CD8-positive, alpha-beta memory T cell (primary cell): ENCODE measurements at regions not wholly inside any gene's neighbourhood (a gene's known extent, or its start where the extent isn't known, plus 50 kb on each side); places are given as distances from the start of the nearest gene placed in this dataset.
A peak's percentile ranks its signal among the peaks of the same experiment; 100 is the strongest.

Experiments used
- CTCF ChIA-PET: fragments of 350-600 bp; sonication (Branson Sonifier 250); formaldehyde crosslinking; loops from one replicate; lab custom pipeline; 2021; ENCODE audit warnings: antibody characterized with exemption; lab: Charles Lee
- POLR2A ChIA-PET: fragments of 350-600 bp; sonication (Branson Sonifier 250); formaldehyde crosslinking; loops from one replicate; lab custom pipeline; 2021; ENCODE audit warnings: antibody characterized with exemption; lab: Charles Lee
- DNase-seq, 5 donors: peaks; one replicate each; pipeline versions ENCODE4 v3.0.0 to v3.0.0-alpha.2; 2020 to 2022; ENCODE audit warnings: mixed read lengths in 1 of 5
- H3K27ac ChIP-seq: one replicate; pipeline ENCODE4 v1.7.0; 2013; ENCODE audit warnings: low read depth, mild to moderate bottlenecking, low read length, moderate library complexity
- H3K27me3 ChIP-seq: 2 replicates; pipeline ENCODE4 v1.7.0; 2013; ENCODE audit warnings: low read length, mild to moderate bottlenecking; ENCODE audit not compliant: insufficient read depth, poor library complexity, severe bottlenecking
- H3K36me3 ChIP-seq: 2 replicates; pipeline ENCODE4 v1.7.0; 2013; ENCODE audit warnings: mild to moderate bottlenecking, low read length, moderate library complexity; ENCODE audit not compliant: insufficient read depth
- H3K4me1 ChIP-seq: 2 replicates; pipeline ENCODE4 v1.7.0; 2013; ENCODE audit warnings: mild to moderate bottlenecking, low read length, moderate library complexity; ENCODE audit not compliant: insufficient read depth
- H3K4me3 ChIP-seq: 2 replicates; pipeline ENCODE4 v1.7.0; 2013; ENCODE audit warnings: mild to moderate bottlenecking, low read length
- H3K9me3 ChIP-seq: 2 replicates; pipeline ENCODE4 v1.7.0; 2013; ENCODE audit warnings: mild to moderate bottlenecking, low read length
- H3K27ac Mint-ChIP-seq, 8 donors: one replicate each; pipeline ENCODE4 v1.8.0; 2020 to 2021; ENCODE audit warnings: mixed read lengths in 8 of 8, mild to moderate bottlenecking in 6 of 8, inconsistent platforms in 3 of 8, moderate library complexity in 3 of 8
- H3K27me3 Mint-ChIP-seq, 2 donors: one replicate each; pipeline ENCODE4 v1.8.0; 2020 to 2021; ENCODE audit warnings: mixed read lengths in 2 of 2, mild to moderate bottlenecking in 1 of 2, moderate library complexity in 1 of 2
- H3K36me3 Mint-ChIP-seq, 3 donors: one replicate each; pipeline ENCODE4 v1.8.0; 2020 to 2021; ENCODE audit warnings: mixed read lengths in 3 of 3, inconsistent platforms in 1 of 3, mild to moderate bottlenecking in 1 of 3
- H3K4me1 Mint-ChIP-seq, 3 donors: one replicate each; pipeline ENCODE4 v1.8.0; 2020 to 2021; ENCODE audit warnings: mixed read lengths in 3 of 3, inconsistent platforms in 1 of 3, mild to moderate bottlenecking in 1 of 3
- H3K4me3 Mint-ChIP-seq, 7 donors: one replicate each; pipeline ENCODE4 v1.8.0; 2020 to 2021; ENCODE audit warnings: mixed read lengths in 7 of 7, mild to moderate bottlenecking in 6 of 7, moderate library complexity in 4 of 7, inconsistent platforms in 2 of 7
- H3K9me3 Mint-ChIP-seq, 5 donors: one replicate each; pipeline ENCODE4 v1.8.0; 2020 to 2022; ENCODE audit warnings: mixed read lengths in 5 of 5, mild to moderate bottlenecking in 3 of 5, moderate library complexity in 2 of 5, inconsistent platforms in 1 of 5

DNA sequence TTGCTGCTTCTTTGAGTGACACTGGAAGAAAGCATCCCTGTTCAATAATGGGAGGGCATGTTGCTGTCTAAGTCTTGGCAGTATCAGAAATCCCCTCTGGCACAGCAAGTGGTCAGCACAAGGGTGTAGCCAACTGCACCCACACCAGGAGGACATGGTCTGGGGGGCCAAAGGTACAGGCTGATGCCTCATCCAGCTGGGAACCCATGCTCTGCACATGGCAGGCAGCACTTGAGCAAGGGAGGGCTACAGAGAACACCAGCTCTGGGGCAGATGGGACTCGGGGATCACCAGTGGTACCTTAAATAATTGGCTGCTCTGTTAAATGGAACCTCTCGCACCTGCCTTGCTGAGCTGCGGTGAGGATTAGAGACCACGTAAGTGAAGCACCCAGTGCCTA is 265.2 kb downstream of the SYK start:
- no peak overlapping the region for H3K27ac Mint-ChIP-seq
- no peak overlapping the region for H3K4me3 Mint-ChIP-seq
- H3K4me3 ChIP-seq = no peak overlapping the region
- no peak for DNase-seq
- no peaks in the 10 kb centered on the region for H3K4me1 ChIP-seq
- no peaks in the 10 kb centered on the region for H3K27me3 ChIP-seq
- H3K27ac ChIP-seq = no peak overlapping the region
- peaks cover 8 to 13% (median 9%) of the 10 kb centered on the region in 3 donors for H3K4me1 Mint-ChIP-seq
- ChIA-PET POLR2A (no interaction called here), CTCF (no interaction called here)
- H3K36me3 ChIP-seq = no peaks in the 10 kb centered on the region
- peaks cover 0 to 4% (median 0%) of the 10 kb centered on the region in 5 donors for H3K9me3 Mint-ChIP-seq
- peaks cover 0 to 3% (median under 1%) of the 10 kb centered on the region in 3 donors for H3K36me3 Mint-ChIP-seq
- no peaks in the 10 kb centered on the region for H3K9me3 ChIP-seq
- H3K27me3 Mint-ChIP-seq = peaks cover 0 to 3% of the 10 kb centered on the region in 2 donors

DNA sequence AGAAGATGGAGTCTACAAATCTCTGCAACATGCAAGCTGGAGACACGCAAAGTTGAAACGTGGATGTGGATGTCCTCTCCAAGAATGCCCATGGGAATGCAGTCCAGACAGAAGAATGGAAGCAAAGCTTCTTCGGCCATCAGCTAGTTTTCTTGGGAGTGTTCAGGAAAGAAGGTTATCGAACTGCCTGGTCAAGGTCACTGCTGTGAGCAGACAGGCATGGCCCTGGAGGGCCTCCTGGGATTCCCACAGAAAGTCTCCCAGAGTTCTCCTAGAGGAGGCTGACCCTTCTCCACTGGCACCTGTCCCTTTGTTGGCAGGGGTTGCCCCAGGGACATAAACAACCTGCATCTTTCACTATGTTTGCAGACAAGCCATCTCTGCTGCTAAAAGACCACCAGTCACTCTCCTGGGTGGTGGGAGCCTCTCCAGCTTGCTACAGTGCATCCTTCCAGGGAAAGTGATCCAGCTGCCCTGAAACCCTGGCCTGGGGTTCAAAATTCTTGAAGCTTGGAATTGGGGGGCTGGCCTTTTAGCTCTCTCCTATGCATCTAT is 265.8 kb downstream of the SYK start:
- no peak for DNase-seq
- Mint-ChIP-seq H3K4me1 (peaks cover 8 to 13% (median 10%) of the 10 kb centered on the region in 3 donors), H3K36me3 (peaks cover 0 to 3% (median 0%) of the 10 kb centered on the region in 3 donors), H3K4me3 (no peak overlapping the region), H3K27me3 (peaks cover 0 to 3% of the 10 kb centered on the region in 2 donors), H3K27ac (no peak overlapping the region), H3K9me3 (peaks cover 0 to 4% (median 0%) of the 10 kb centered on the region in 5 donors)
- Histone ChIP-seq H3K27me3 (no peaks in the 10 kb centered on the region), H3K4me1 (no peaks in the 10 kb centered on the region), H3K27ac (no peak overlapping the region), H3K36me3 (no peaks in the 10 kb centered on the region), H3K4me3 (no peak overlapping the region), H3K9me3 (no peaks in the 10 kb centered on the region)
- POLR2A ChIA-PET = interaction anchor here (0.5 kb wide), 1 partner anchor 28 kb away, joined by 6 read pairs; no protein-coding TSS in a partner anchor
- CTCF ChIA-PET = interaction anchor here (1.0 kb wide), 1 partner anchor 23 kb away, joined by 3 read pairs; no protein-coding TSS in a partner anchor

DNA sequence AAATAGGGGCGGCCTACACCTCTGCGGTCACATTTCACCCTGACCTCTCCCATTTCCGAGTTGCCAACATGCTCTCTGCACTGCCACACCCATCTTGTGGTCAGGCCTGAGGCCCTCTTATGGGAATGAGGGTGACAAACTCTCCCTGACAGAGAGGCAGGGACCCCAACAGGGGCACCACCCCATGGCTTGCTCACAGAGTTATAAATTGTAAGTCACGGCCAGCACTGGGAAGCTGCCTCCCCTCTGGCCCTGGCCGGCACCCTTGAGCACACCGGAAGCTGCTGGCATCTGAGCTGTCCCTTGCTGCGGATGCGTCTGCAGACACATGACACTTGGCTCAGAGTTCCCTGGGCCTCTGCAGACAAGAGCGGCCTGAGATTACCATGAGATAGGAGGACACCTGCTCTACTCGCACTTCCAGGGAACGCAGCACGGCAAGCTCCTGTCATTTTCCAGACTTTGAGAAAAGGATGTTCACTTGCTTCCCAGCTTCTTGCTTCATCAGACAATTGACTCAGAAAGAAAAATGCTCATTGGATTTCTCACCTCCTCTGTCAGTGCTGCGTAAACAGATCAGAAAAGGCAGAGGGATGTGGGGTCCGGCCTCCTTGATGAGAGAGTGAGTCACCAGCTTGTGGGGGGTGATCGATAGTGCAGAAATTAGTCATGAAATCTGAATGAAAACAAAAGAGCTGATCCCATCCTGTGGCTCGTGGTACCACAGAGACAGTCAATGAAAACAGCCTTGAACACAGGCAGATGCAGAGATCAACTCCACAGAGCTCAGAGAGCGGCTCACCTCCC is 269.8 kb downstream of the SYK start:
- peaks cover 0 to 3% (median 0%) of the 10 kb centered on the region in 3 donors for H3K36me3 Mint-ChIP-seq
- Histone ChIP-seq H3K4me1 (no peaks in the 10 kb centered on the region), H3K27ac (no peak overlapping the region), H3K27me3 (no peaks in the 10 kb centered on the region), H3K4me3 (no peak overlapping the region), H3K36me3 (no peaks in the 10 kb centered on the region), H3K9me3 (no peaks in the 10 kb centered on the region)
- peak overlapping the region in 6 of 8 donors; percentile 19 to 86 (median 62) for H3K27ac Mint-ChIP-seq
- ChIA-PET CTCF (no interaction called here), POLR2A (no interaction called here)
- peaks cover 8 to 13% (median 10%) of the 10 kb centered on the region in 3 donors for H3K4me1 Mint-ChIP-seq
- H3K27me3 Mint-ChIP-seq = peaks cover 0 to 5% of the 10 kb centered on the region in 2 donors
- no peak for DNase-seq
- H3K4me3 Mint-ChIP-seq = peak overlapping the region in 3 of 7 donors; percentile 15 to 81 (median 15)
- peaks cover 0 to 4% (median 0%) of the 10 kb centered on the region in 5 donors for H3K9me3 Mint-ChIP-seq

DNA sequence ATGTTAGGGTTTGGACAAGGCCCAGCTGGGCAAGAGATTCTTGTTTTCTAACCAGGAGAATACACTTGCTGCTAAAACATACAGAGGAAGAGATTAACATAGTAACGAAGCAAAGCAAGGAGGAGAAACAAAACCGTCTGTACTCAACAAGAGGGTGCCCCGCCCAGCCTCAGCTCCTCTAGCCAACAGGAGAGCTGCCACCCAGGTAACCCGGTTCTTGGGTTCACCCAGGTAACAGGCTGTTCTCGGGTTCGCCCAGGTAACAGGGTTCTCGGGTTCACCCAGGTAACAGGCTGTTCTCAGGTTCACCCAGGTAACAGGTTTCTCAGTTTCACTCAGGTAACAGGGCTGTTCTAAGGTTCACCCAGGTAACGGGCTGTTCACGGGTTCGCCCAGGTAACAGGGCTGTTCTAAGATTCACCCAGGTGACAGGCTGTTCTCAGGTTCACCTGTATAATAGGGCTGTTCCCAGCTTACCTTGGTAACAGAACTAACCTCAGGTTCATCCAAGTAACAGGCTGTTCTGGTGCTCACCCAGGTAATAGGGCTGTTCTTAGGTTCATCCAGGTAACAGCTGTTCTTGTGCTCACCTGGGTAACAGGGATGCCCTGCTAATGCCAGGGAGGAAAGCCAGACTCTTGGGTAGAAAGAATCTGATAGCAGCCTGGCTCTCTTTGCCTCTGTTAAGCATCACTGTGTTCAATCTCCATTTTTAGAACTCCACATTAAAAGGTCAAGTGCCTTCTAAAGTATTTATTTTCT is 271.6 kb downstream of the SYK start:
- H3K4me1 Mint-ChIP-seq = peaks cover 8 to 13% (median 10%) of the 10 kb centered on the region in 3 donors
- peaks cover 0 to 4% (median 0%) of the 10 kb centered on the region in 5 donors for H3K9me3 Mint-ChIP-seq
- Histone ChIP-seq H3K4me3 (no peak overlapping the region), H3K27ac (no peak overlapping the region), H3K36me3 (no peaks in the 10 kb centered on the region), H3K9me3 (no peaks in the 10 kb centered on the region), H3K27me3 (no peaks in the 10 kb centered on the region), H3K4me1 (no peaks in the 10 kb centered on the region)
- H3K4me3 Mint-ChIP-seq = no peak overlapping the region
- ChIA-PET POLR2A (interaction anchor here (0.5 kb wide), 1 partner anchor 273 kb away, joined by 7 read pairs; no protein-coding TSS in a partner anchor), CTCF (interaction anchor here (1.0 to 1.4 kb wide), 2 partner anchors 16 to 74 kb away, joined by 3 read pairs; no protein-coding TSS in a partner anchor)
- H3K27ac Mint-ChIP-seq = no peak overlapping the region
- peaks cover 0 to 4% of the 10 kb centered on the region in 2 donors for H3K27me3 Mint-ChIP-seq
- no peaks in the 10 kb centered on the region for H3K36me3 Mint-ChIP-seq
- DNase-seq = no peak

DNA sequence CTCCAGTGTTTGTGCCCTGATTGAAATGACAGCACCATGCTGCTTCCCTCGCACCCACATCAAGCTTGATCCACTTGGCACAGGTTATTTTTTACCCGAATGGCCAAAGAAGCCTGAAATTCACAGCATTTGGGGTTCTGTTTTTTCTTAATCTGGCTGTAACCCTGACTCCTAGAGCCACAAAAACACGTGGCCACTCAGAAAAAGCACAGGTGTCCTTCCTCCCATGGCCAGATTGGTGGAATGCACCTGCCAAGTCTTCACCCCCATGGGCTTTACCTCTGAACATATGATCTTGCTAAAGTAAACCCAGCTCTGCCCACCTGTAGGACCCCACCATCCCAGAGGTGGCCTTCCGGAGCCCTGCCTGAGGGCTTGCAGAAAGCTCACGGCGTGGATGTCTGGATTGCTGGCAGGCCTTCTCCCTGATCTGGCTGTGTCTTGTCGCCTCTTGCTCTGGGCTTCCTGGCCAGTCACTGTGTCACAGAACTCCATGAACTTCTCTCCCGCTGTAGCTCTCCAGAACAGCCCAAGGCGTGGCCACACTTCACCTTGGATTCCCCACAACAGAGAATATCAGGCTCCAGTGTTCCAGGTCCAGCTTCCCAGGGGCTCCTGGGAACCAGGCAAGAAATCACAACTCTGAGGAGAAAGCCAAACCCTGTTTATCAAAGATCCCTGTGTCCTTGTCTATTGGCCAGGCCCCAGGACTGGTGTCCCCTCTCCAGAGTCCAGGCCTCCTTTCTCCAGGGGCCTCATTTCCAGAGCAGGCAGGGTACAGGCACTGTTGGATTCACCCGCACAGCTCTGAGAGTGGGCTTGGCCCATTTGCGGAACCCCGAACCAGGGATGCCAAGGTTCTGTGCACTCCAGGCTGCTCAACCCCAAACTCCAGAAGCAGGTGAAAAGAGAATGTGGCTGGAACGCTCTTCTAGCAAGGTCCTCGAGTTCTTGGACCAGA is 272.5 kb downstream of the SYK start:
- CTCF ChIA-PET = interaction anchor here (1.0 to 1.4 kb wide), 2 partner anchors 15 to 73 kb away, joined by 3 read pairs; no protein-coding TSS in a partner anchor
- no peaks in the 10 kb centered on the region for H3K27me3 ChIP-seq
- peaks cover 8 to 13% (median 10%) of the 10 kb centered on the region in 3 donors for H3K4me1 Mint-ChIP-seq

DNA sequence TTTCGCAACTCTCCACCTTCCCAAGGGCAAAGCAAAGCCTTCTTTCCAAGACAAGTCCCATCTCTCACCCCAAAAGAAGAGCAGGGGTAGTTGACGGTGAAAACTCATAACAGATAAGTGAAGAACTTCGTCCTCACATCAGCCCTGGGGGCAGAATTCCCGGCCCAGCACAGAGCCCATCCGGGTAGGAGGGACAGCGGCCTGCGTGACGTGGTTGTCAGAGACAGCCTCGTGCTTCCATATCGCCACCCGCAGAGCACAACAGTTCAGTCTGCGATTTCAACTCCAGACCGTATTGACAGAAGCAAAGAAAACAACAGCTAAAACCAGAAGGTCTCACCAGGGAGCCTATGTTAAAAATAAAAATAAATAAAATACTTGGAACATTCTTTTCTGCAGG is 273.2 kb downstream of the SYK start:
- H3K9me3 ChIP-seq = no peaks in the 10 kb centered on the region
- no peaks in the 10 kb centered on the region for H3K36me3 ChIP-seq
- peaks cover 0 to 3% of the 10 kb centered on the region in 2 donors for H3K27me3 Mint-ChIP-seq
- H3K27ac ChIP-seq = no peak overlapping the region
- H3K4me3 ChIP-seq = no peak overlapping the region
- no peak overlapping the region for H3K4me3 Mint-ChIP-seq
- no peak overlapping the region for H3K27ac Mint-ChIP-seq
- DNase-seq = no peak
- H3K4me1 Mint-ChIP-seq = peaks cover 8 to 12% (median 10%) of the 10 kb centered on the region in 3 donors
- H3K4me1 ChIP-seq = no peaks in the 10 kb centered on the region
- H3K9me3 Mint-ChIP-seq = no peaks in the 10 kb centered on the region
- ChIA-PET CTCF (interaction anchor here (1.4 kb wide), 1 partner anchor 14 kb away, joined by 3 read pairs; no protein-coding TSS in a partner anchor), POLR2A (no interaction called here)
- H3K36me3 Mint-ChIP-seq = no peaks in the 10 kb centered on the region
- no peaks in the 10 kb centered on the region for H3K27me3 ChIP-seq

More for the DNA sequence above, 272.5 kb downstream of the SYK start:
- peaks cover 0 to 3% of the 10 kb centered on the region in 2 donors for H3K27me3 Mint-ChIP-seq
- DNase-seq = no peak
- peaks cover 0 to 4% (median 0%) of the 10 kb centered on the region in 5 donors for H3K9me3 Mint-ChIP-seq
- Histone ChIP-seq H3K4me1 (no peaks in the 10 kb centered on the region), H3K36me3 (no peaks in the 10 kb centered on the region), H3K27ac (no peak overlapping the region), H3K4me3 (no peak overlapping the region), H3K9me3 (no peaks in the 10 kb centered on the region)
- POLR2A ChIA-PET = no interaction called here
- peak overlapping the region in 1 of 7 donors; percentile 78 for H3K4me3 Mint-ChIP-seq
- H3K27ac Mint-ChIP-seq = no peak overlapping the region
- H3K36me3 Mint-ChIP-seq = no peaks in the 10 kb centered on the region

DNA sequence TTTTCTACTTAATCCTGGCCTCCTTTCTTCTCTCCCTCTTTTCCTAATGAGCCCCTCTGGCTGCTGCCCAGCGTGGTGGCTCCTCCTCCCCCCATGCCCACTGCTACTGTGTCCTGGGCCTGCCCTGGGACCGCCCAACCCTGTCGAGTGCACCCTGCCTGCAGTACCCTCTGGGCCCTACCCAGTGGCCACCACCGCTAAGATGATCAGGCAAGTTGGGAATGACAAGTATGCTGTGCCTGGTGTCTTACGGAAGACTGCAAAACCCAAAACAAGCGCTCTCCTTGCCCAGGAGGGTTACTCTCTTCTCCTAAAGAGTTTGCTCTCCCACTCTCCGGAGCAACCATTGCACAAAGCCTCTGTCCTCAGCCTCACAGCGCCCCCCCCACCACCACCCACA is 273.7 kb downstream of the SYK start:
- CTCF ChIA-PET = no interaction called here
- POLR2A ChIA-PET = no interaction called here
- Histone ChIP-seq H3K4me3 (no peak overlapping the region), H3K4me1 (no peaks in the 10 kb centered on the region), H3K27me3 (no peaks in the 10 kb centered on the region), H3K9me3 (no peaks in the 10 kb centered on the region), H3K36me3 (no peaks in the 10 kb centered on the region), H3K27ac (no peak overlapping the region)
- Mint-ChIP-seq H3K27me3 (peaks cover 0 to 5% of the 10 kb centered on the region in 2 donors), H3K4me1 (peaks cover 8 to 10% (median 9%) of the 10 kb centered on the region in 3 donors), H3K27ac (no peak overlapping the region), H3K9me3 (no peaks in the 10 kb centered on the region), H3K36me3 (no peaks in the 10 kb centered on the region), H3K4me3 (no peak overlapping the region)
- DNase-seq = no peak
